Keratinocyte (primary cell): ENCODE measurements at regions not wholly inside any gene's neighbourhood (a gene's known extent, or its start where the extent isn't known, plus 50 kb on each side); places are given as distances from the start of the nearest gene placed in this dataset.

Experiments used
- CTCF ChIP-seq, 3 experiments: IDR thresholded peaks in 1 of 3; conservative IDR thresholded peaks in 1 of 3; optimal IDR thresholded peaks in 1 of 3; 2 replicates in 2 of 3; 3 replicates in 1 of 3; pipeline versions ENCODE3 to v1.5.1; 2011; ENCODE audit warnings: low read length in 3 of 3, mild to moderate bottlenecking in 3 of 3, moderate library complexity in 2 of 3, control low read depth in 1 of 3, inconsistent platforms in 1 of 3; ENCODE audit not compliant: insufficient read depth in 2 of 3; ENCODE audit errors: extremely low read depth in 1 of 3
- EZH2 ChIP-seq: IDR thresholded peaks from one replicate; pipeline ENCODE4 v1.6.1; 2012; ENCODE audit warnings: inconsistent platforms, mild to moderate bottlenecking, low read length, moderate library complexity

GRCh38 chr3:20905210-20905805 is 719.3 kb upstream of the SGO1 start:
- TF ChIP-seq CTCF (optimal IDR thresholded peaks at IDR 0.05 in 1 of 3, IDR thresholded peaks at IDR 0.05 in 1 of 3, conservative IDR thresholded peaks at IDR 0.05 in 1 of 3; ENCODE audit: extremely low read depth in 1 of 3, insufficient read depth in 2 of 3, low read length in 3 of 3) (no peak), EZH2 (no peak)
